Cerebellar cortex (tissue), 1 donor: ENCODE measurements at regions not wholly inside any gene's neighbourhood (a gene's known extent, or its start where the extent isn't known, plus 50 kb on each side); places are given as distances from the start of the nearest gene placed in this dataset.

Source experiments
- DNase-seq: peaks from one replicate; pipeline ENCODE4 v3.0.0-alpha.2; 2015; ENCODE audit warnings: low spot score

DNA sequence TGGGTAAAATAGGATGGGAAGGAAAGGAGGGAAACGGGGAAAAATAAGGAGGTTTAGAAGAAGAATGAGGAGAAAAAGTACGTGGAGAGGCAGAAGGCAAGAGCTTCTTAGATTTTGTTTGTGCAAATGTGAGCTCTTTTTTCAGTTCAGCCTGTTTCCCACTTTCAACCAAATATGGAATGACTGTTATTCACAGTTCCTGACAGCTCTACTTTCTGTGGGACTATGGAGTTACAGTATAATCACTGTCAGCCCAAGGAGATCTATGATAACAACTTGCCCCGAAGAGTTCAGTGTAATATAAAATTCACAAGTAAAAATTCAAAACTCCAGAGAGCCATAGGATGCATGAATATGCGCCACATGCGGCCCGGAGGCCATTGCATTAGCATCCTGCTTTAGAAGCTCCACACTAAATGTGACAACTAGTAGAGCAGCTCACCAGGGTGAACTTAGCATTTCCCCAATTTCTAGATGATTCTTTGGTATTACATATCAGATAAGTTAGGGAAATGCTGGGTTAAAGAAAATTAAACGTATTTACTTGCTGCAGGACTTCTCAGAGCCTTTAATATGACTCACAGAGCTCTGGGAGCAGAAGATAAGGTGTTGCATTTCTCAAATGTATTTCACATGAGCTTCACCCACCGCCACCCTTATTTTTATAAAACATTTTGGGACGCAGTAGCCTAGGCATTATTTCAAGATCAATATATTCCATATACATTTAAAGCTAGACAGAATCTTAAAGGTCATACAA is 234.6 kb downstream of the EBLN2 start:
- DNase-seq: no peak

DNA sequence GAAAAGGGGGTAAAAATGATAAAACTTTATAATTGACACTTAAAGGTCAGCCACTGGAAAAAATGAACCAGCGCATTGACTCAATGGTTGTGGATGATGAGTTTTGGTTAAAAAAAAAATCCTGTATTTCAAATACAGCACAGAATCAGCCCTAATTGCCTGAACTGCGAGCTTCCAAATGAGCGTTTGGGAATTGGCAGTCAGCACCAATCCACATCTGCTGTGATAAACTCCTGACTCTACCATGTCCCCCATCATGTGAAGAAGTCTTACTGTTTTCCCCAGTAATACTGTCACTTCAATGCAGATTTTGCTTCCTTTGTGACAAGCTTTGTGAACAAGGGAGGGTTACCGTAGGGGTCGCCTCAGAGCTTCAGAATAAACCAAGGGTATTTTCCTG is 235.4 kb downstream of the EBLN2 start:
- no peak for DNase-seq

DNA sequence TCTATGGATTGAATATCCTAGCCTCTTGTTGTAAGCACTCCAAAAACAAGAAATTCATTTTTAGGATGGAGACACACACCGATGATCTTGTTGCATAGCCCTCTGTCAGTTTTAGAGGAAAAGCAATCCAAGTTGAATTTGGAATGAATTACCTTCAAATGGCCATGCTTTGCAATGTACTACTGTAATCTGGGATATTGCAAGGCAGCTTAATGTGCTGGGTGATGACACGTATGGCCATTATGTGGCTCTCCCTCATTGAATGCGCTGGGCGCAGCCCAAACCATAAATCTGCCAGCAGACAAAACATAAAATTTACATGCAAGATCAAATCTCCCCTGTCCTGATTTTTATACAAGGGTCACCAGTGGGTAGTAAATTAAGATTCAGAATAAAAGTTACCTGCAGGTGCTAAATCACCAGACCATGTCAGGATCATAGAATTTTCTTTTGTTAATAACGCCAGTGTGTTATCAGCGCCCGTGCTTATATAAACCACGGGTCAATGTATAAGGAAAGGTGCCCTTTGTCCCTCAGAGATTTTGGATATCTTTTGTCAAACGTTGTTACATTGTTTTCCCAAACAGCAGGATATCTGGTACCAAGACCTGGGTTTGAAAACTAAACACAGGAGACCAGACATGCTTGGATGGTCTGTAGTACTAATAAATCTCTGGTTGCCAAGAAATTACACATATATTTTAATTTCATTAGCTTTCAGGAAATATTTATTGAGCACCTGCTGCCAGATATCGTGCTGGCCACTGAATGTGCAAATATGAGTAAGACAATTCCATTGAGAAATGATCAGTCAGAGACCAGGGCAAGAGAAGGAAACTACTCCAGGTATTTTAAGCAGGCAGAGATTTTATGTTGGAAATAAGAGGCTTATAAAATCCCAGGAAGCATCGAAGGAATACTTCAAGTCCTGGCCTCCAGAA is 237.1 kb downstream of the EBLN2 start:
- DNase-seq: no peak

DNA sequence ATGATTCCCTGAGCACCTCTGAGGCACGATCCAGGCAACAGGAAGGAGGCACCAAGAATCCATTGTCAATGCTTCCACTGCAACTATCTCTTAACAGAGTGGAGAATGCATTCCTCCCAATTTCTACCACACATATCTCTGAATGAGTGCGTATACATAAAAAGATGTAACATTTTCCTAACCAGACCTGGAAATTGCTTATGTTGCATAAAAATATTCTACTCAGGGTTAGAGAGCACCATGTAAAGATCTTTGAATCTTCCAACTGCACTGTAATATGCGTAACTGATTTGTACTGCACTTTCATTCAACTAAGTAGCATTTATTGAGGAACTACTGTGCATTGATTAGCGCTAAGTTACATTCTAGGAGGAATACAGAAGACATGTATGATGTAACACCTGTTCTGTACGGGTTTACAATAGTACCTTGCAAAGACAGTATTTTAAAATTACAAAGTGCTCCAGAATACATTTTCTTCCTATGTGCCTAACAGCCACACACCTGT is 237.8 kb downstream of the EBLN2 start:
- no peak for DNase-seq

DNA sequence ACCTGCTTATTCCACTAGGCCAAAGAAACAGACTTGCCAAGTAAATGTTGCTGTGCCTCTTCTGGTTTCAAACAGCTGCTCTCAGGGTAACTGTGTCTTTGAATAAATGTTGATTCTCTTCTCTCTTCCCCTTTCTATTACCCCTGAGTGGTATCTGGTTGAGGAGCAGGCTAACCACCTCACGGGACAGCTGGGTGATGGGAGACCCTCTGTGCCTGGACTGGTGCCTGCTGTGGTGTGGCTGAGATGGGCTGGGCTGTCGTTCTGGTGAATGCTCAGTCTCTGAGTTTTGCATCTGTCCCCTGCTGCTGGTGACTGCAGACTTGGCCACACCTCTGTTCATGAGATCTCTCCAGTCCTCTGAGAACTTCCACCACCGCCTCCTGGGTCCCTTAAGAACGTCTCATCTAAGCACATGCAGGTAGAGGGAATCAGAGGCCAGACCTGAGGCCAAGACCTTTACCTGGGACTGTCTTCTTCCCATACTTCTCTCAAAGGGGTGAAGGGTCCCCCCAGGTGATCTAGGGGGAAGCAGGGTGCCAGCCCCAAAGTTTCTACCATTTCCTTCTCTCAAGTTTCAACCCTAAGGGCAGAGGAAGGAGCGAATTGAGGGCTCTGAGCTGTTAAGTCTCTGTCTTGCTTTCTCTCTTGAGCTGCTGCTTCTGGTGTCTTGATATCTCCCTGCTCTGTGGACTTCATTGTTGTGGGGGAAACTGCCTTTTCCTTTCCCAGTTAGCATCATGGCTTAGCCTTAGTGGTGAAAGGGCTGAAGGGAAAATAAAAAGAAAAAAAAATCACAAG is 252.9 kb downstream of the EBLN2 start:
- no peak for DNase-seq

DNA sequence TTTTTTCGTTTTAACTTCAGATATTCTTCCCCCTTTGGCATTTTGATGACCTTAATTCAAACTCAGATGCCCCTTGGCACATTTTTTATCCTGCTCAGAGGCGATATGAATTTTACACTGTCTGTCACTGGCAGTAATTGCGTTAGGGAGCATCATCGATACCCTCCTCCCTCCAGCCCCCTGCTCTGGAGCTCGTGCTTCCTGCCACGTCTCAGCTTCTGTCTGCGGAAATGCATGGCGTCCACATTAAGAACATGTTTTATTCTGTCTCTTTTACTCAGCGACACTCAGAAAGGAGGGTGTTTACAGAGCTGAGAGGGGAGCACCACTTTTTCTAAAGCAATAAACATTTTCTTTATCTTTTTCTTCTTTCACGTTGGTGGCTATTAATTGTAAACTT is 254.2 kb downstream of the EBLN2 start:
- DNase-seq: no peak

DNA sequence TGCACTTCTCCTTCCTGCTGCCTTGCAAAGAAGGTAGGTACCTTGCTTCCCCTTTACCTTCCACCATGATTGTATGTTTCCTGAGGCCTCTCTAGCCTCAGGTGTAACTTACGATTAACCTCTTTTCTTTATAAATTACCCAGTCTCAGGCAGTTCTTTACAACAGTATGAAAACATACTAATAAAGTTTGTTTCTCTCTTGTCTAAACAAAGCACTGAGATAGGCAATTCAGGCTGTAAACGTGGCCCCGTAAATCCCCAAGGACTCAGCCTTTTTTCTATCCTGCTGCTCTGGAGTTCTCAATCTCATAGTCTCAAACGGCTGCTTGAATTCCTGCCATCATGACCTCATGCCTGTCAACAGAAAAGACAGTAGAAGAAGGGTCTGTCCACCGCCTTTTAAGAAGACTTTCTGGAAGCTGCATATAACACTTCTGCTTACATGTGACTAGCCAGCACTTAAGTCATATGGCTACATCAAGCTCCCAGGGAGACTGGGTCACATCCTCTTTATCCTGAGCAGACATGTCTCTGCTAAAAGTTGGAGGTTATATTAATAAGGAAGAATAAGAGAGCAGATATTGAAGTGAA is 257.8 kb downstream of the EBLN2 start:
- DNase-seq: no peak

DNA sequence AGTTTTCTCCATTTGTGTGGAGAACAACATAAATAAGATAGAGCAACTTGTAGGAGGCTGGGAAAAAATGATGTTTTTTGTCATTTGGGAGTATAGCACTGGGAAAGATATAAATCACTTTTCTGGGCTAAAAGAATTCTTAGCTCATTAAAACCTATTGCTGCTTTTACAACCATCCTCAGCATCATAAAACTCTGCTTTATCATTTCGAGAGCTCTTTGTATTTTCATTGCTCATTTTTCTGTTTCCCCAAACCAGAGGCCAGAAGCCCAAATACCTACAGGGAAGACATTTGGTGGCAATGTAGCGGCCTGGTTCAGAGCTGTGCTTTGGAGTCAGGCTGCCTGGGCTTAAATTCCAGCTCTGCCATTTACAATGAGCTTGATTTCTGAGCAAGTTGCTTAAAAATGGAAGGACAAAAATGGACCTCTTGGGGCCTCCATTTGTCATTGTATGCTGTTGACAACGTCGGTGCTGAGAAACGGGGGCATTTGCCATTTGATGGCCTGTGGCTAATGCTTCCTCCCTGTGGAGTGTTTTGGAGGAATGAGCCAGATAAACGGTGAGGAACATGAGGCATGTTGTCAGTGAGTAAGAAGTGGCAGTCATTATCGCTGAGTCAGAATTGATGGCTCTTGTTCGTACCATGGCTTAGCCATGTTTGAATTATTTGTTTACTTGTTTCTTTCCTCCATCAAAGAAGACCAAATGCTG is 260.0 kb downstream of the EBLN2 start:
- DNase-seq: no peak

DNA sequence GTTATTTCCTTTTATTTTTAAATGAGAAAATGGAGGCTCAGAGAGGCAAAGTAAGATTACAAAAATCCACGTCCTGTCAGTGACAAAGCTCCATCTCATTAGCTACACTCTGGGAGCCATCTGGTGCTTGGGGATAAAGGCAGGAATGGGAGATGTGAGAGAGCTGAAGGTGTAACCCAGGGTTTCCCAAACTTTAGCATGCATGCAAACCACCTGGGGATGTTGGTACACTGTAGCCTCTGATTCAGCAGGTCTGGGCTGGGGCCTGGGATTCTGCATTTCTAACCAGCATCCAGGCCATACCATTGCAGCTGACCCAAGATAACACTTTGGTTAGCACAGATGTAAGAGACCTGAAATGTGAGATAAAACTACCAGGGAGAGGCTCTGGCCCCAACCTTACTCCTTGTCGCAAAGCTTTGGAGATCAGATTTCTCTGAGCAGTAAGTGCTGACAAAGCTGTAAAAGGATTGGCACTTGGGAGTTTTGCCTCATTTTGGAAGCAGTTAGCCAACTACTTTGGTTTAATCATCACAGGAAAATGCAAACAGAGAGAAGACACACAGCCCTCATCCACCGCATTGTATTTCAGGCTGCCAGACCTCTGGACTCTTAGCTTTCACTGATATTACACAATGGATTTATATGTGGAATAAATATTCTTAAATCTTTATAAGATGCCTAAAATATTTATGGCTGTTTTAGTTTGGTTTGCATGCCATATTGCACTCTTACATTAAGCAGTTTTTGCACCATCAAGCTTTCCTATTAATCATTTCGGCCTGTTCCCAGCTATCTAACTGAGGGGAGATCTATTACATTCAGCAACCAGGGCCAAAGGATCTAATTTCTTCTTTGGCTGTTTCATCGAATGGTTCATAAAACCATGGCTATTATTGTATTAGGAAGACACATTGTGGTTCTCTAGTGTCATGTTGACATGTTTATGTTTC is 263.0 kb downstream of the EBLN2 start:
- no peak for DNase-seq

DNA sequence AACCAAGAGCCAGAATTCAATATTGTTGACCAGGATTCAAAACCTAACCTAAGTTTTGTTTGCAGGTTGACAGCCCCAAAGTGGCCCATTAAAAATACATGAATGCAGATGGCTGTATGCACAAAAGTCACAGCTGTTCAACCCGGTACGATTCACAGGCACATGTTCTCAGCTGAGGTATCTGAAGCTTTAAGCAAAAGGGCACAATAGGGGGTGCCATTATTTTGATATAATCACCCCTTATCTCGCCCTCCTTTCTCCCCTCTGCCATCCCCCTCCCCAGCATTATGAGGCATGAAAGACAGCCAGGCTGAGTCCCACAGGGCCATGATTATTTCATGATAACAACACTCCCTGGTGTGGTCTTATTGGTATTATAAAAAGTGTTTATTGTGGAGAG is 264.9 kb downstream of the EBLN2 start:
- no peak for DNase-seq

DNA sequence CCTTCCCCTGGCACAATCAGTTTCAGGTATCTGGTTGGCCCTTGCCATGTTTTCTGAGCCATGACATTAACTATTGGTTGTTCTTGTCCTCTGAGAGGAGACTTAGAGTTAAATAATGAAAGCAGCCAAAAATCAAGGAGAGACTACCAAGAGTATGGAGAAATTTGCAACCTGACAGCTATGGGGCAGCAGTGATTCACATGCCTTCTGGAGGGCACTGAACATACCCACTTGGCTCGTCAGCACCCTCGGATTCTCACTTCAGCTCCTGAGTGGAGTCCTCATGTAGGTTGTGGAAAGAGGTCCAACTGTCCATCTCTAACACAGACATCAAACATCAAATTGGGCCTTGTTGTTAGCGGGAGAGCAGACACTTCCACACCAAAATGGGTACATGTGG is 265.6 kb downstream of the EBLN2 start:
- DNase-seq: no peak
